Vagina (tissue), 2 donors: ENCODE measurements at regions not wholly inside any gene's neighbourhood (a gene's known extent, or its start where the extent isn't known, plus 50 kb on each side); places are given as distances from the start of the nearest gene placed in this dataset.

Experiments used
- DNase-seq, 2 donors: peaks; one replicate each; pipeline ENCODE4 v3.0.0-alpha.2; 2017; ENCODE audit errors: extremely low spot score in 2 of 2
- H3K27ac ChIP-seq: fragments of 200-600 bp; sonication (generic); one replicate; pipeline ENCODE4 v1.5.1; 2019
- H3K27me3 ChIP-seq: fragments of 200-600 bp; sonication (generic); one replicate; pipeline ENCODE4 v1.5.1; 2019
- H3K36me3 ChIP-seq, 2 donors: fragments of 200-600 bp; sonication (generic); one replicate each; pipeline ENCODE4 v1.5.1; 2017 to 2019
- H3K4me1 ChIP-seq: fragments of 200-600 bp; sonication (generic); one replicate; pipeline ENCODE4 v1.5.1; 2019
- H3K4me3 ChIP-seq, 2 donors: fragments of 200-600 bp; sonication (generic); 1 replicate in 1 of 2; 2 replicates in 1 of 2; pipeline ENCODE4 v1.5.1; 2016 to 2019
- H3K9me3 ChIP-seq: fragments of 200-600 bp; sonication (generic); one replicate; pipeline ENCODE4 v1.5.1; 2019
- CTCF ChIP-seq, 3 experiments: fragments of 450-650 bp in 2 of 3; fragments of 200-600 bp in 1 of 3; sonication (generic) in 1 of 3; IDR thresholded peaks; one replicate each; pipeline ENCODE4 v1.5.1; 2017 to 2019; ENCODE audit warnings: antibody characterized with exemption in 3 of 3, mild to moderate bottlenecking in 2 of 3, moderate library complexity in 2 of 3
- POLR2A ChIP-seq, 2 donors: fragments of 450-650 bp; IDR thresholded peaks; one replicate each; pipeline ENCODE4 v1.6.1; 2017; ENCODE audit warnings: antibody characterized with exemption in 2 of 2, mild to moderate bottlenecking in 2 of 2, moderate library complexity in 2 of 2
- POLR2AphosphoS5 ChIP-seq, 2 donors: sonication (generic); formaldehyde crosslinking; IDR thresholded peaks; one replicate each; pipeline ENCODE4 v1.9.0; 2017; ENCODE audit warnings: antibody characterized with exemption in 2 of 2, mild to moderate bottlenecking in 2 of 2, low read depth in 1 of 2; ENCODE audit not compliant: insufficient read depth in 1 of 2
- intact Hi-C: fragments of 100-400 bp; cut with DNase I; formaldehyde crosslinking; loops from one replicate; pipeline ENCODE4 v1.15.1; 2023

- Histone ChIP-seq H3K9me3 (no peaks in the 10 kb centered on the region), H3K36me3 (no peaks in the 10 kb centered on the region), H3K4me3 (no peak overlapping the region), H3K4me1 (no peaks in the 10 kb centered on the region), H3K27me3 (no peaks in the 10 kb centered on the region), H3K27ac (no peak overlapping the region)
- DNase-seq = peak in 1 of 2 donors; percentile 77
- intact Hi-C loops = no loop called here
- no peak for TF ChIP-seq POLR2AphosphoS5 (IDR thresholded peaks at IDR 0.05; ENCODE audit: insufficient read depth in 1 of 2, low read depth in 1 of 2)
- TF ChIP-seq CTCF (IDR thresholded peaks at IDR 0.05) = no peak
- no peak for TF ChIP-seq POLR2A (IDR thresholded peaks at IDR 0.05)
Measured at GRCh38 chrX:39175418-39176057, 374.3 kb downstream of the MID1IP1 start.

- Histone ChIP-seq H3K27ac (no peak overlapping the region), H3K4me1 (no peaks in the 10 kb centered on the region), H3K4me3 (no peak overlapping the region), H3K27me3 (no peaks in the 10 kb centered on the region), H3K9me3 (no peaks in the 10 kb centered on the region), H3K36me3 (no peaks in the 10 kb centered on the region)
- no peak for TF ChIP-seq CTCF (IDR thresholded peaks at IDR 0.05)
- TF ChIP-seq POLR2A (IDR thresholded peaks at IDR 0.05) = no peak
- no peak for TF ChIP-seq POLR2AphosphoS5 (IDR thresholded peaks at IDR 0.05; ENCODE audit: insufficient read depth in 1 of 2, low read depth in 1 of 2)
- peak in 1 of 2 donors; percentile 67 for DNase-seq
- intact Hi-C loops = no loop called here
Measured at GRCh38 chrX:39176105-39176504, 374.8 kb downstream of the MID1IP1 start.

GRCh38 chrX:39189431-39189830, 388.2 kb downstream of the MID1IP1 start:
- Histone ChIP-seq H3K4me1 (no peaks in the 10 kb centered on the region), H3K4me3 (no peak overlapping the region), H3K36me3 (no peaks in the 10 kb centered on the region), H3K27me3 (no peaks in the 10 kb centered on the region), H3K9me3 (no peaks in the 10 kb centered on the region), H3K27ac (no peak overlapping the region)
- intact Hi-C loops = no loop called here
- DNase-seq = no peak
- TF ChIP-seq POLR2A (IDR thresholded peaks at IDR 0.05) (no peak), CTCF (IDR thresholded peaks at IDR 0.05) (no peak), POLR2AphosphoS5 (IDR thresholded peaks at IDR 0.05; ENCODE audit: insufficient read depth in 1 of 2, low read depth in 1 of 2) (no peak)

GRCh38 chrX:39194673-39195072, 393.4 kb downstream of the MID1IP1 start:
- Histone ChIP-seq H3K4me3 (no peak overlapping the region), H3K27me3 (no peaks in the 10 kb centered on the region), H3K27ac (no peak overlapping the region), H3K9me3 (no peaks in the 10 kb centered on the region), H3K4me1 (no peaks in the 10 kb centered on the region), H3K36me3 (no peaks in the 10 kb centered on the region)
- intact Hi-C loops = no loop called here
- TF ChIP-seq POLR2A (IDR thresholded peaks at IDR 0.05) = no peak
- TF ChIP-seq CTCF (IDR thresholded peaks at IDR 0.05) = no peak
- TF ChIP-seq POLR2AphosphoS5 (IDR thresholded peaks at IDR 0.05; ENCODE audit: insufficient read depth in 1 of 2, low read depth in 1 of 2) = no peak
- DNase-seq = no peak

GRCh38 chrX:39195156-39195555, 393.9 kb downstream of the MID1IP1 start:
- H3K4me3 ChIP-seq = no peak overlapping the region
- intact Hi-C loops = no loop called here
- no peak overlapping the region for H3K27ac ChIP-seq
- DNase-seq = no peak
- no peaks in the 10 kb centered on the region for H3K4me1 ChIP-seq
- H3K36me3 ChIP-seq = no peaks in the 10 kb centered on the region
- TF ChIP-seq POLR2A (IDR thresholded peaks at IDR 0.05) (no peak), POLR2AphosphoS5 (IDR thresholded peaks at IDR 0.05; ENCODE audit: insufficient read depth in 1 of 2, low read depth in 1 of 2) (no peak), CTCF (IDR thresholded peaks at IDR 0.05) (no peak)
- no peaks in the 10 kb centered on the region for H3K27me3 ChIP-seq
- H3K9me3 ChIP-seq = no peaks in the 10 kb centered on the region
